SW 1271 (cell line): ENCODE measurements at regions not wholly inside any gene's neighbourhood (a gene's known extent, or its start where the extent isn't known, plus 50 kb on each side); places are given as distances from the start of the nearest gene placed in this dataset.

Source experiments
- DNase-seq, 2 experiments: peaks; one replicate each; lab custom pipeline; 2025; lab: John Stamatoyannopoulos, UW

DNA sequence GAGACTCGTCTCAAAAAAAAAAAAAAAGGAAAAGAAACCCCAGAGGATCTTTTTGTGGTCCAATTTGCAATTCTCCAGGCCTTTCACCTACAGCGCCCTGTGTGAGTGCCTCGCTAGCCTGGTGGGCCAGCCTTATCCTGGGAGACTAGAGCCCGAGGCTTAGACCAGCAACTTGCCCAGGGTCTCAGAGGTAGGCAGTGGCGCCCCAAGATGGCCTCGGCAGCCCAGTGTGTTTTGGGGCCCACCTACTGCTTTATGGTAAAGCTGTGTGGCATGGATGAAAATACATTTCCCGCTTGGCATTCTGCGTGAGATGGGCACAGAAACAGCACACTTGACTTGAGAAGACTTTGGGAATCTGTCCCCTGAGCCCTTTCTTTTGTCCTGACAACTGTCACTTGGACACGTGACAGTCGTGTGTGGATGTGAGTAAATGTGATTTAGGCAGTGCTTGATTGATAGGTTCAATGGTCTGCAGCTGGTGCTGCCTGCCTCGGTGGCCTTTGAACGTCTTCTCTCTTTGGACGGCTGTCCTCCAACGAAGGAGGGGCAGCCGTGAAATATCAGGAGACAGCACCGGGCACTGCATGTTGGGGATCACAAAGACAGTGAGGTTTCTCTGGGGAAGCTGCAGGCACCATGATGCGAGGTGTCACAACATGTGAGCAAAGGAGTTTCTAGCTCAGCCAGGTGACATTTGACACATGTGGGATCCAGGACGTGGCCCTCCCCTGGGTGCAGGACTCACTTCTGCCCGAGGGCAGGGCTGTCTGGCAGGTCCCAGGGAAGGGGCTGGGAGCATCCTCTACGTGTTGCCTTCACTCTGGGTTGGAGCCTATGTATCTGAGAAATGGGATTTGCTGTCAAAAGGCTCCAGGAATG lies 209.5 kb upstream of the TWIST2 start:
- no peak for DNase-seq

GRCh38 chr2:238638982-238639628 lies 208.8 kb upstream of the TWIST2 start:
- DNase-seq = no peak

- DNase-seq = no peak
Measured at GRCh38 chr2:238640486-238640885, 207.4 kb upstream of the TWIST2 start.

DNA sequence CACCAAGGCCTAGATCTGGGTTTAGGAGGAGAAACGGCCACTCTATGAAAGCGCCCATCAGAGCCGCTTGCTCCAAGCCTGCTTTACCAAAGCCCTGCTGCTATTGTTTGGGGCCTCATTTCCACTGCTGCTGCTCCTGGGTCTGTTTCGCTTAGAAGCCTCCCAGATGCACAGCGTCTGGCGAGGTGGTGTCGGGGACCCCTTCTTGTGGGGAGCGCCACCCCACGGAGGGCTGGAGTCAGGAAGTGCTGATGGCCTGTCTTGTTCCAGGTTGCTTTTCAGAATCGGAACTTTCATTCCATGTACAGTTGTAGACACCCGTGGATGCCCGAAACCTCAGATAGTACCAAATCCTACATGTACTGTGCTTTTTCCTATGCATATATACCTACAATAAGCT lies 204.9 kb upstream of the TWIST2 start:
- DNase-seq = no peak

GRCh38 chr2:238643400-238643907 lies 204.4 kb upstream of the TWIST2 start:
- no peak for DNase-seq

DNA sequence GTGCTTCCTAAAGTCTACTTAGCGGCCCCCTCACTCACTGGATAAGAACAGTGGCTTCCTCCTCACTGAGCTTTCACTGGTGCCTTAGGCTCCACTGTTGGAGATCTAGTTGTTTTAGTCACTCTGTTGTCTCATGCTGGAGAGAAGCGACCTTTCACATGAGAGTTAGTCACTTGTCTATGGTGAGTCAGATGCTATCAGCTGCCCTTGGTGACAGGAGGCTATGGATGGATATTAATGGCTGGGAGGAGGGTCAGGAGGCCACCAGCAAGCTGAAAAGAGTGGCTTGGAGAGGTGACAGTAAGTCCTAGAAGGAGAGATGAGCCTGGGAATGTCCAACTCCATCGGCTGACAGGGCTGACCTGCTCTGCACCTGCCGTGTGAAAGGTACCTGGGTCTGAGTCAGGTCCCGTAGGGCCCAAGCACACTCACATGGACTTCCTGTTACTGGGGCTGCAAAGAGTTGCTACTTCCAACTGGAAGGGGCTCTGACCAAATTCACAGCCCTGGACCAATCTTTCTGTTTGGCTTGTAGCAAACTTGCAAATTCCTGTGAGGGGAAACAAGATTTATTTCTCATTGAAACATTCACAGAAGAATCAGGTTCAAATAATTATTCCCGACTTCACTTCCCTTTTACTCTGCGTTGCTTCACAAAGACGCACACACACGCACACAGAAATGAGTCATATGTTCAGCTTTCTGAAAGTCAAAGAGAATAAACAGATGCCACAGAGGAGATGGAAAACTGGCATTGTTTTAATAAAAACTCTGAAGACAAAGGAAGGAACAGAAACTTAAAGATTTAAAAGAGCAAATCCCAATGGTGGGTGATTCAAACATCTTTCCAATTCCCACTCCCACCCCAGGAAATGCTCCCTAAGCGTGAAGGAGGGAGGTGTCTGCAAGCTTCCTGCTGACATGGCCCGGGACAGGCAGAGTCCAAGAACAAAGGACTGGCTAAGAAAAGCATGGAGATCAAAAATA lies 203.5 kb upstream of the TWIST2 start:
- peak in 1 of 2 experiments; percentile 43 for DNase-seq

- no peak for DNase-seq
Measured at GRCh38 chr2:238645095-238645494, 202.8 kb upstream of the TWIST2 start.

DNA sequence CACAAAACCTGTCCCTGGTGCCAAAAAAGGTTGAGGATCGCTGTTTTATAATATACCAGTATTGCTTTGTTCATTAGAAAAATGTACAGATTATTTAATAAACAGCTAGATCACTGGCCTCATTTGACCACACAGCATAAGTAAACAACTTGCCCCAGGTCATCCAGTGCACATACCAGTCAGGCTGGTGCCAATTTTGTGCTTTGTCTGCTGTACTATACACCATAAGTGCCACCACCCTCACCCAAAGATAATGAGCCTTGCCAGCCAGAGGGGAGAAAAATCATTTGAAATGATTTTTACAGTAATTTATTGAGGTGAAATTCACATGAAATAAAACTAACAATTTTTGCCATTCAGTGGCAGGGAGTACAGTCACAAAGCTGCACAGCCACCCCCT lies 202.2 kb upstream of the TWIST2 start:
- no peak for DNase-seq

DNA sequence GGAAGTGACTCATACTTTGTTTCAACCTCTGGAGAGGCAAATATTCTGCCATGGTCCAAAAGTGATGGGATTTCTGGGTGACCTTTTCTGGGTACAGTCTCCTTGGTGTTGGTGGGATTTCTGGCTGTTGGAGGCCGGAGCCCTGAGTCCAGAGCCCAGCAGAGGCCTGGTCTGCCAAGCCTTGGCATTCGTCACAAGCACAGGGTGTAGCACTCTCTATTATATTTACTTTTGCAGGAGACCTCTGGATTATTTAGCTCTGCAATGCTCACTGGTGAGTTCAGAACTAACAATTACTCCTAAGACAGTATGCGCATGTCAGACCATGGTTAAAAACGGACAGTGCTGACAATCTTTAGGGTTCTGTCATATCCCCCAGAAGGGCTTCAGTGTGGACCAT lies 201.6 kb upstream of the TWIST2 start:
- no peak for DNase-seq

DNA sequence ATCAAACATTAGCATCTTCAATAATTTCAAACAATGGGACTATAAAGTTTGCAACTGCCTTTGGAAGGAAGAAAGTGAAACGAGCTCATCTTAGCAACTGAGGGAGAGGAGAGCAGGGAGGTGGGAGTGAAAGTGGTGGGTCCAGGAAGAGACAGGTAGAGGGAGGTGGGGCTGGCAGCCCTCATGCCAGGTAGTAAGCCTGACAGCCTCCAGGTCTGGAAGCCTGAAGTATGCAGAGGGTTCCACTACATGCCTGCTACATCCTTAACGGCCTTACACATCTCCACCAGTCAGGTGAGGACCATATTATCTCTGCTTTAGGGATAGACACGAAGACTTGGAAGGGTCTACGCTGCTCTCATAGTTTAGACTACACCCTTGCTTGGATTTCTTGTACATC lies 201.1 kb upstream of the TWIST2 start:
- DNase-seq = no peak

DNA sequence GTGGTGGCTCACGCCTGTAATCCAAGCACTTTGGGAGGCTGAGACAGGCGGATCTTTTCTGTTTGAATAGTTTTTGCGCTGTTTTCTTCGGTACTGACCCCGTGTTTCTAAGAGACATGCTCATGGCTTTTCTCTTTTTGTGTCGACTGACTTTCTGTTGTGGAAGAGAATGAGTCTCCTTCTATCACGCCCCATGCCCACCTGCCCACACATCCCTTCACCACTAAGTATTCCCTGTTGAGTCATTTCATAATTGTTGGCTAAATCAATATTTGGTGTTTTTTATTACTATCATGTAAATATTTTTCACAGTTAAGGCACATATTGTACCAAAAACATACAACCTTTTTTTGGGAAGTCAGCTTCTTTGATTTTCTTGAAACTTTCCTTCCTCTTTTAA lies 198.8 kb upstream of the TWIST2 start:
- no peak for DNase-seq

DNA sequence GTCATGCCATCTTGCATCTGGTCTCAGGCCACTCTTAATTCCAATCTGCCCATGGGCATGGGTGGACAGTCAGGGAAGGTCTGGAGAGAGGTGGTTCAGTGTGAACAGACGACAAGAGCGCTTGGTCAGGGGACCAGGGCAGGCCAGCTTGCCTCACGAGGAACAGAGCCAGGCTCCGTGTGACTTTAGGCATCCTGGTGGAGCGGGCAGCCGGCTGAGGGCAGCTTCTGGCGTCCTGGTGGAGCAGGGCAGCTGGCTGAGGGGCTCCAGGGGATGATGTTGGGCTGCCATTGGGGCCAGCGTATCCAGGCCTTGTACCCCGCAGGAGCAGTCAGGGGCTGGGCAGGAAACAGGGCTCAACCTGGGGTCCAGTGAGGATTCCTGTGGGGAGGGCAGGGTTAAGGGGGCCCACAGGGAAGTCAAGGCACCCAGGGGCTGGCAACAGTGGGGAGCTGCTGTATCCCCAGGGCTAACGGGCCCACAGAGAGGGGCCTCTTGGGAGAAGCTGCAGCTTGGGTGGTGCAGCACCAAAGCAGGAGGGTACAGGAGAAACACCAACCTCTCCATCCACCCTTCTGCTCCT lies 197.9 kb upstream of the TWIST2 start:
- DNase-seq = no peak

DNA sequence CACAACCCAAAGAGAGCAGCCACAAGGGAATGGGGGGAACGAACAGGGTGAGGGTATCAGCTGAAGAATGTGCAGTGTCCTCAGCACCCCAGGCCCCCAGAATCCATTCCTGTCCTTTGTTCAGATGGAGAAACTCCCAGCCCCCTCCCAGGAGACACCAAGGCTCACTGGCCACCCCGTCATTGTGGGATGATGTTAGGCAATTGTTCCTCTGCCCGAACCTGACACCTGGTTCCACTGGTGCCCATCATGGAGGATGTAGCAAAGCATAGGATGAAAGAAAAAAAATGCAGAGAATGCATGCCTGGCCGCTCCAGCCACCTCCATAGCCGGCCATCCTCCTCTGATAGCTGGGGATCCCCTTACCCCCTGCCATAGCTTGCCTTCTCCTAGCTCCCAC lies 197.3 kb upstream of the TWIST2 start:
- DNase-seq = no peak

GRCh38 chr2:238651306-238652052 lies 196.4 kb upstream of the TWIST2 start:
- no peak for DNase-seq

GRCh38 chr2:238652053-238652770 lies 195.7 kb upstream of the TWIST2 start:
- DNase-seq = no peak

DNA sequence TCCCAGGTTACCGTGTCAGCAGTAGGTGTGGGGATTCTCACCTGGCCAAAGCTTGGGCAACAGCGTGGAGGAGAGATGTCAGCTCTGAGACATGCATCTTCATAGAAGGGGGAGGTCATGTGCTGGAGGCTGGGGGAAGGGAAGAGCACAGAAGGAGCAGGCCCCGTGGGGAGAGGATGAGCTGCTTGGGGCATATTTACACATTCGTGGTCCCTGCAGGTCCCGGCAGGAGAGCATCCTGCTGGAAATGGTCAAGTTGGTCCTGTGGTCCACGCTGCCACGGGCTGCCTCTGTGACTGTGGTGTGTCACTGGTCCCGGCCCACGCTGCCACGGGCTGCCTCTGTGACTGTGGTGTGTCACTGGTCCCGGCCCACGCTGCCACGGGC lies 195.1 kb upstream of the TWIST2 start:
- no peak for DNase-seq

DNA sequence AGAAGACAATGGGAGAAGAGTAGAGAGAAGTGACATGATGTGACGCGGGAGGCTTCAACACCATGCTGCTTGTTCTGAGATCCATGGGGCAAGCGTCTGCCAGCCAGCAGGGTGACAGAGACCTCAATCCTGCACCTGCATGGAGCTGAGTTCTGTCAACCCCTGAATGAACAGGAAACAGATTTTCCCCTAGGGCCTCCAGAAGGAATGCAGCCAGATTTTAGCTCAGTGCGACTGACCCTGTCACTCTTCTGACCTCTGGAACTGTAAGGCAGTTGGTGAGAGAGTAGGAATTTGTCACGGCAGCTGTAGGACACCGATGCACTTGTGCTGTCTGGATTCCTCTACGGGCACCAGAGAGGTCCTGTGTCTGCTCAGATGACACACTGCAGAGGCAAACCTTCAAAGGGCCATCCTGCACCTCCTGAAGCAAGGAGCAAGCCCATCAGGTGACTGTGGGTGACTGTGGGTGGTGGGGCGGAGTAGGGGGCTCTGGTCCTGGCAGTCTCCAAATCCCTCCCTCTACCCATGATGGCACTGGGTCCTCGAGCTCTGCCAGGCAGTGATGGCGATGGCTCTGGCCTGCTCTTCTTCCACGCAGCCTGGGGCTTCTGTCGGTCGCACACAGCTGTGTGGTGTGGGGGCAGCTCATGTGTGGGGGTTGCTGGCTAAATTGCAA lies 194.3 kb upstream of the TWIST2 start:
- no peak for DNase-seq

- no peak for DNase-seq
Measured at GRCh38 chr2:238654479-238655197, 193.2 kb upstream of the TWIST2 start.

- no peak for DNase-seq
Measured at GRCh38 chr2:238655198-238655860, 192.6 kb upstream of the TWIST2 start.
